ENCODE measurements at regions not wholly inside any gene's neighbourhood (a gene's known extent, or its start where the extent isn't known, plus 50 kb on each side); places are given as distances from the start of the nearest gene placed in this dataset.

- H3K56ac ChIP-seq (ENCODE audit: insufficient read length, low read depth, low read length) = no peak overlapping the region
- H3K27ac ChIP-seq (ENCODE audit: insufficient read length, low read depth, low read length) = peak overlapping the region; percentile 57
- peaks cover 8% of the 10 kb centered on the region for H3K4me1 ChIP-seq (ENCODE audit: insufficient read depth, low read length)
- peak overlapping the region; percentile 95 for H2BK20ac ChIP-seq (ENCODE audit: low read depth, low read length, poor library complexity, severe bottlenecking)
- peak overlapping the region; percentile 6 for H3K14ac ChIP-seq (ENCODE audit: insufficient read depth, low read length)
- no peak overlapping the region for H4K5ac ChIP-seq (ENCODE audit: insufficient read length, low read depth, low read length)
- no peak overlapping the region for H3K4me3 Mint-ChIP-seq
- no peaks in the 10 kb centered on the region for H3K79me1 ChIP-seq (ENCODE audit: insufficient read depth, low read depth, low read length, poor library complexity, severe bottlenecking)
- H3K27me3 Mint-ChIP-seq (ENCODE audit: low read depth) = no peaks in the 10 kb centered on the region
- TF ChIP-seq, protein P1, sequence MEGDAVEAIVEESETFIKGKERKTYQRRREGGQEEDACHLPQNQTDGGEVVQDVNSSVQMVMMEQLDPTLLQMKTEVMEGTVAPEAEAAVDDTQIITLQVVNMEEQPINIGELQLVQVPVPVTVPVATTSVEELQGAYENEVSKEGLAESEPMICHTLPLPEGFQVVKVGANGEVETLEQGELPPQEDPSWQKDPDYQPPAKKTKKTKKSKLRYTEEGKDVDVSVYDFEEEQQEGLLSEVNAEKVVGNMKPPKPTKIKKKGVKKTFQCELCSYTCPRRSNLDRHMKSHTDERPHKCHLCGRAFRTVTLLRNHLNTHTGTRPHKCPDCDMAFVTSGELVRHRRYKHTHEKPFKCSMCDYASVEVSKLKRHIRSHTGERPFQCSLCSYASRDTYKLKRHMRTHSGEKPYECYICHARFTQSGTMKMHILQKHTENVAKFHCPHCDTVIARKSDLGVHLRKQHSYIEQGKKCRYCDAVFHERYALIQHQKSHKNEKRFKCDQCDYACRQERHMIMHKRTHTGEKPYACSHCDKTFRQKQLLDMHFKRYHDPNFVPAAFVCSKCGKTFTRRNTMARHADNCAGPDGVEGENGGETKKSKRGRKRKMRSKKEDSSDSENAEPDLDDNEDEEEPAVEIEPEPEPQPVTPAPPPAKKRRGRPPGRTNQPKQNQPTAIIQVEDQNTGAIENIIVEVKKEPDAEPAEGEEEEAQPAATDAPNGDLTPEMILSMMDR (conservative IDR thresholded peaks at IDR 0.05) = no peak
- H3K4ac ChIP-seq (ENCODE audit: low read depth, low read length) = no peak overlapping the region; the same call in 1 of the 2 replicates
- H2AK5ac ChIP-seq (ENCODE audit: insufficient read length, low read length) = peak overlapping the region; percentile 58
- H3K27ac Mint-ChIP-seq = peak overlapping the region in 2 of 3 experiments; percentile 96 to 98; a peak in 4 of 7 replicates
- no peaks in the 10 kb centered on the region for H3K23me2 ChIP-seq (ENCODE audit: insufficient read length, low read depth, low read length, poor library complexity, severe bottlenecking)
- no CpG with 5 or more reads among the region's 3 CpGs for whole genome bisulfite sequencing (ENCODE audit: extremely low coverage, insufficient read length, low lambda C conversion rate)
- H3K23ac ChIP-seq (ENCODE audit: insufficient read length, low read depth, low read length) = no peak overlapping the region
- no peaks in the 10 kb centered on the region for H3K9me3 ChIP-seq (ENCODE audit: control insufficient read depth, low read depth, low read length)
- no peaks in the 10 kb centered on the region for H3K27me3 ChIP-seq (ENCODE audit: insufficient read depth, low read length)
- peak overlapping the region; percentile 5 for H3K18ac ChIP-seq (ENCODE audit: insufficient read length, low read depth, low read length)
- H2BK12ac ChIP-seq (ENCODE audit: insufficient read length, low read depth, low read length) = no peak overlapping the region
- H2BK120ac ChIP-seq (ENCODE audit: low read depth, low read length, poor library complexity, severe bottlenecking) = no peak overlapping the region
- H4K91ac ChIP-seq (ENCODE audit: insufficient read length, low read depth, low read length) = peak overlapping the region; percentile 23
- H3K9ac ChIP-seq (ENCODE audit: extremely low read depth, insufficient read length, low read length) = no peak overlapping the region
- H3K4me2 ChIP-seq (ENCODE audit: insufficient read depth, insufficient read length, low read length) = no peak overlapping the region
- no peak overlapping the region for H4K8ac ChIP-seq (replicated peaks; ENCODE audit: insufficient read length, low read depth, low read length)
- DNase-seq = no peak
- H3K36me3 Mint-ChIP-seq (ENCODE audit: insufficient read depth in 1 of 3, low read depth in 3 of 3) = peaks cover 3 to 12% (median 9%) of the 10 kb centered on the region in 3 experiments
- H3K4me1 Mint-ChIP-seq = peaks cover 52 to 53% of the 10 kb centered on the region in 2 experiments
- H2AFZ ChIP-seq (ENCODE audit: low read length) = no peak overlapping the region
- H2BK15ac ChIP-seq (ENCODE audit: low read depth, low read length) = peak overlapping the region; percentile 57; the same call in 1 of the 2 replicates
- no peaks in the 10 kb centered on the region for H3K79me2 ChIP-seq (ENCODE audit: insufficient read depth, low read length)
- H3K9me3 Mint-ChIP-seq = peaks cover 3 to 4% of the 10 kb centered on the region in 2 experiments; a peak in 3 of 5 replicates
- H4K20me1 ChIP-seq (ENCODE audit: control insufficient read depth, insufficient read depth, insufficient read length) = no peaks in the 10 kb centered on the region
- no peak overlapping the region for H2BK5ac ChIP-seq (ENCODE audit: insufficient read length, low read length)
- H3T11ph ChIP-seq (ENCODE audit: low read length) = no peak overlapping the region
Observed at GRCh38 chr10:52965509-52965908, 192.9 kb upstream of the MBL2 start.
